Germinal center (tissue), 1 donor: ENCODE measurements at regions not wholly inside any gene's neighbourhood (a gene's known extent, or its start where the extent isn't known, plus 50 kb on each side); places are given as distances from the start of the nearest gene placed in this dataset.

Experiments
- DNase-seq: peaks from one replicate; pipeline ENCODE4 v3.0.0; 2012; ENCODE audit warnings: mixed read lengths, low spot score

- DNase-seq: no peak
Measured at GRCh38 chr4:140213749-140214148, 59.8 kb upstream of the MAML3 start.

- no peak for DNase-seq
Measured at GRCh38 chr4:140213116-140213515, 59.1 kb upstream of the MAML3 start.

GRCh38 chr4:140212646-140213045, 58.7 kb upstream of the MAML3 start:
- DNase-seq: no peak

- DNase-seq: no peak
Measured at GRCh38 chr4:140212194-140212593, 58.2 kb upstream of the MAML3 start.

- DNase-seq: no peak
Measured at GRCh38 chr4:140211693-140212092, 57.7 kb upstream of the MAML3 start.

- no peak for DNase-seq
Measured at GRCh38 chr4:140211161-140211560, 57.2 kb upstream of the MAML3 start.

GRCh38 chr4:140208921-140209320, 54.9 kb upstream of the MAML3 start:
- DNase-seq: no peak
